GM23338 (cell line): ENCODE measurements at regions not wholly inside any gene's neighbourhood (a gene's known extent, or its start where the extent isn't known, plus 50 kb on each side); places are given as distances from the start of the nearest gene placed in this dataset.
A peak's percentile ranks its signal among the peaks of the same experiment; 100 is the strongest.

Experiments used
- ATAC-seq: fragments of 200-7000 bp; cut with Tn5 transposase; 3 replicates; pipeline ENCODE4 v1.9.1; 2020
- DNase-seq: peaks from one replicate; pipeline ENCODE4 v3.0.0-alpha.2; 2015; ENCODE audit warnings: low spot score
- H2AFZ ChIP-seq: fragments of 200-600 bp; sonication (generic); 2 replicates; pipeline ENCODE4 v1.8.0; 2016; ENCODE audit warnings: antibody characterized with exemption, mild to moderate bottlenecking, moderate library complexity
- H3F3A ChIP-seq: fragments of 200-600 bp; sonication (generic); replicated peaks from 2 replicates; pipeline ENCODE4 v1.8.0; 2017; ENCODE audit warnings: antibody characterized with exemption, mixed run types, low read depth
- H3K27ac ChIP-seq: fragments of 200-600 bp; sonication (generic); 2 replicates; pipeline ENCODE4 v1.6.1; 2016; ENCODE audit warnings: low read depth
- H3K27me3 ChIP-seq: fragments of 200-600 bp; sonication (generic); 2 replicates; pipeline ENCODE4 v1.8.0; 2016; ENCODE audit warnings: mild to moderate bottlenecking, mixed run types, moderate library complexity; ENCODE audit not compliant: insufficient read depth
- H3K36me3 ChIP-seq: fragments of 200-600 bp; sonication (generic); 2 replicates; pipeline ENCODE4 v1.8.0; 2016; ENCODE audit warnings: mild to moderate bottlenecking; ENCODE audit not compliant: insufficient read depth
- H3K4me1 ChIP-seq: fragments of 200-600 bp; sonication (generic); 2 replicates; pipeline ENCODE4 v1.8.0; 2016; ENCODE audit warnings: mild to moderate bottlenecking, moderate library complexity; ENCODE audit not compliant: insufficient read depth
- H3K4me2 ChIP-seq: fragments of 200-600 bp; sonication (generic); 2 replicates; pipeline ENCODE4 v1.7.1; 2017; ENCODE audit warnings: mixed run types
- H3K4me3 ChIP-seq: fragments of 200-600 bp; sonication (generic); 2 replicates; pipeline ENCODE4 v1.6.1; 2016; ENCODE audit warnings: mixed run types
- H3K79me2 ChIP-seq: fragments of 200-600 bp; sonication (generic); replicated peaks from 2 replicates; pipeline ENCODE4 v1.8.0; 2017; ENCODE audit warnings: mild to moderate bottlenecking; ENCODE audit not compliant: insufficient read depth
- H3K9me2 ChIP-seq: fragments of 200-600 bp; sonication (generic); 2 replicates; pipeline ENCODE4 v1.8.0; 2017; ENCODE audit not compliant: insufficient read depth
- H4K20me1 ChIP-seq: fragments of 200-600 bp; sonication (generic); replicated peaks from 2 replicates; pipeline ENCODE4 v1.8.0; 2017; ENCODE audit warnings: mild to moderate bottlenecking; ENCODE audit not compliant: insufficient read depth
- H3K27ac Mint-ChIP-seq: 2 replicates; pipeline ENCODE4 v1.8.0; 2020; ENCODE audit warnings: inconsistent platforms, mild to moderate bottlenecking, moderate library complexity, mixed read lengths
- H3K27me3 Mint-ChIP-seq: 3 replicates; pipeline ENCODE4 v1.8.0; 2022; ENCODE audit warnings: low read depth, mild to moderate bottlenecking, moderate library complexity, mixed read lengths, inconsistent platforms; ENCODE audit not compliant: insufficient read depth, poor library complexity
- H3K36me3 Mint-ChIP-seq: 3 replicates; pipeline ENCODE4 v1.8.0; 2021; ENCODE audit warnings: low read depth, mild to moderate bottlenecking, inconsistent platforms, moderate library complexity, mixed read lengths
- H3K4me1 Mint-ChIP-seq: 3 replicates; pipeline ENCODE4 v1.8.0; 2020; ENCODE audit warnings: mild to moderate bottlenecking, inconsistent platforms, mixed read lengths
- H3K4me3 Mint-ChIP-seq: 3 replicates; pipeline ENCODE4 v1.8.0; 2021; ENCODE audit warnings: moderate library complexity, mild to moderate bottlenecking, inconsistent platforms, mixed read lengths
- H3K9me3 Mint-ChIP-seq: 3 replicates; pipeline ENCODE4 v1.8.0; 2020; ENCODE audit warnings: moderate library complexity, mild to moderate bottlenecking, inconsistent platforms, mixed read lengths
- CREB1 ChIP-seq: fragments of 250-450 bp; sonication (Bioruptor Pico); IDR thresholded peaks from 2 replicates; pipeline ENCODE4 v1.5.0; 2020; ENCODE audit warnings: low read depth, mild to moderate bottlenecking, moderate library complexity
- CTCF ChIP-seq, 2 experiments: fragments of 200-600 bp in 1 of 2; sonication (generic) in 1 of 2; conservative IDR thresholded peaks; 2 replicates each; pipeline versions ENCODE4 v1.5.1 to v1.6.1; 2016 to 2017; ENCODE audit warnings: antibody characterized with exemption in 2 of 2, low read depth in 2 of 2, mild to moderate bottlenecking in 2 of 2, moderate library complexity in 1 of 2
- EZH2 ChIP-seq: fragments of 200-600 bp; sonication (generic); IDR thresholded peaks from one replicate; pipeline ENCODE4 v1.8.0; 2017; ENCODE audit warnings: antibody characterized with exemption, mild to moderate bottlenecking, low read depth; ENCODE audit not compliant: unreplicated experiment
- REST ChIP-seq: IDR thresholded peaks from one replicate; pipeline ENCODE4 v1.6.1; 2018; ENCODE audit warnings: antibody characterized with exemption; ENCODE audit not compliant: unreplicated experiment
- ZNF331 ChIP-seq: fragments of 250-450 bp; sonication (Bioruptor Pico); IDR thresholded peaks from 2 replicates; pipeline ENCODE4 v1.5.0; 2020; ENCODE audit warnings: low read depth, mild to moderate bottlenecking, moderate library complexity
- ZNF462 ChIP-seq: fragments of 250-450 bp; sonication (Bioruptor Pico); IDR thresholded peaks from 2 replicates; pipeline ENCODE4 v1.5.0; 2020; ENCODE audit warnings: mild to moderate bottlenecking, moderate library complexity

GRCh38 chr1:185652348-185652747 is 81.8 kb upstream of the HMCN1 start:
- Histone ChIP-seq H3K4me3 (no peak overlapping the region), H3F3A (no peaks in the 10 kb centered on the region), H3K27ac (no peak overlapping the region), H4K20me1 (no peaks in the 10 kb centered on the region), H3K79me2 (no peaks in the 10 kb centered on the region), H3K36me3 (no peaks in the 10 kb centered on the region; the same call in none of the 2 replicates), H3K9me2 (no peaks in the 10 kb centered on the region; the same call in 1 of the 2 replicates), H3K27me3 (no peaks in the 10 kb centered on the region), H3K4me2 (no peak overlapping the region), H3K4me1 (peaks cover 5% of the 10 kb centered on the region; the same call in 1 of the 2 replicates), H2AFZ (no peak overlapping the region)
- Mint-ChIP-seq H3K4me1 (peaks cover 8% of the 10 kb centered on the region; the same call in 2 of the 3 replicates), H3K27me3 (no peaks in the 10 kb centered on the region), H3K4me3 (no peak overlapping the region), H3K27ac (no peak overlapping the region), H3K9me3 (peaks cover 30% of the 10 kb centered on the region), H3K36me3 (peaks cover 31% of the 10 kb centered on the region)
- ATAC-seq (no peak; the same call in 1 of the 3 replicates), DNase-seq (peak; percentile 36)
- TF ChIP-seq REST, result no peak
- TF ChIP-seq CREB1 (CRISPR knock-in tag), result no peak
- TF ChIP-seq ZNF331 (CRISPR knock-in tag), result no peak
- TF ChIP-seq CTCF (conservative IDR thresholded peaks at IDR 0.05; ENCODE audit: low read depth in 2 of 2), result peak; percentile 56 to 71
- TF ChIP-seq ZNF462 (CRISPR knock-in tag), result no peak
- no peak for TF ChIP-seq EZH2
